Epithelial cell of prostate (primary cell): ENCODE measurements at regions not wholly inside any gene's neighbourhood (a gene's known extent, or its start where the extent isn't known, plus 50 kb on each side); places are given as distances from the start of the nearest gene placed in this dataset.

Experiments
- DNase-seq: peaks from one replicate; pipeline ENCODE4 v3.0.0-alpha.2; 2011; ENCODE audit warnings: low read depth, low spot score
- H3K27ac ChIP-seq: fragments of 450-650 bp; 2 replicates; pipeline ENCODE4 v1.5.1; 2017; ENCODE audit warnings: mild to moderate bottlenecking

- DNase-seq, result no peak
- H3K27ac ChIP-seq, result no peak overlapping the region
Observed at GRCh38 chr19:27672309-27673047, 1540.5 kb downstream of the UQCRFS1 start.

- no peak overlapping the region for H3K27ac ChIP-seq
- no peak for DNase-seq
Observed at GRCh38 chr19:27671876-27672275, 1541.1 kb downstream of the UQCRFS1 start.

DNA sequence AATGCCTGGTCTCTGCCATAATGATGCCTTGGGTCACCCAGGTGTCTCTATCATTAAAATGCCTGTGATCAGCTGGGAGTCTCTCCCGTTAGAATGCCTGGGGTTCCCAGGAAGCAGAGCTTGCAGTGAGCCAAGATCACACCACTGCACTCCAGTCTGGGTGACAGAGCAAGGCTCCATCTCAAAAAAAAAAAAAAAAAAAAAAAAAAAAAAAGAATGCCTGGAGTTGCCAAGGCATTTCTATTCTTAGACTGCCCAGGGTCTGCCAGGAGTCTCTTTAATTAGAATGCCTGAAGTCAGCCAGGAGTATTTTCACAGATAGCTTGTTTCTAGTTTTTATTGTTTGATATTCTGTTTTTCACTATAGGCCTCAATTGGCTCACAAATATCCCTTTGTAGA, 1552.5 kb downstream of the UQCRFS1 start:
- no peak for DNase-seq

GRCh38 chr19:27657271-27658051, 1555.5 kb downstream of the UQCRFS1 start:
- DNase-seq, result no peak
- H3K27ac ChIP-seq, result no peak overlapping the region

More for the DNA sequence above, 1552.5 kb downstream of the UQCRFS1 start:
- H3K27ac ChIP-seq, result no peak overlapping the region

- no peak overlapping the region for H3K27ac ChIP-seq
- no peak for DNase-seq
Observed at GRCh38 chr19:27654266-27654990, 1558.5 kb downstream of the UQCRFS1 start.

DNA sequence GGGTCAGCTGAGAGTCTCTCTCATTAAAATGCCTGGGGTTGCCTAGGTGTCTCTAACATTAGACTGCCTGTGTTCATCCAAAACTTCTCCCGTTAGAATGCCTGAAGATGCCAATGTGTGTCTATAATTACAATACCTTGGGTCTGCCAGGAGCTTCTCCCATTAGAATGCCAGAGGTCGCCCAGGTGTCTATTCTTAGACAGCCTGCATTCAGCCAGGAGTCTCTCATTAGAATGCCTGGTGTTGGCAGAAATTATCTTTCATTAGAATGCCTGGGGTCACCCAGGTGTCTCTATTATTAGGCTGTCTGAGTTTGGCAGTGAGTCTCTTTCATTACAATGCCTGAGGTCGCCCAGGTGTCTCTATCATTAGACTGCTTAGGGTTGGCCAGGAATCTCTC, 1560.2 kb downstream of the UQCRFS1 start:
- DNase-seq, result no peak
- H3K27ac ChIP-seq, result no peak overlapping the region

- no peak overlapping the region for H3K27ac ChIP-seq
- no peak for DNase-seq
Observed at GRCh38 chr19:27652281-27652680, 1560.7 kb downstream of the UQCRFS1 start.

GRCh38 chr19:27647423-27647822, 1565.5 kb downstream of the UQCRFS1 start:
- no peak for DNase-seq
- H3K27ac ChIP-seq, result no peak overlapping the region

- DNase-seq, result no peak
Observed at GRCh38 chr19:27635401-27635800, 1577.5 kb downstream of the UQCRFS1 start.

DNA sequence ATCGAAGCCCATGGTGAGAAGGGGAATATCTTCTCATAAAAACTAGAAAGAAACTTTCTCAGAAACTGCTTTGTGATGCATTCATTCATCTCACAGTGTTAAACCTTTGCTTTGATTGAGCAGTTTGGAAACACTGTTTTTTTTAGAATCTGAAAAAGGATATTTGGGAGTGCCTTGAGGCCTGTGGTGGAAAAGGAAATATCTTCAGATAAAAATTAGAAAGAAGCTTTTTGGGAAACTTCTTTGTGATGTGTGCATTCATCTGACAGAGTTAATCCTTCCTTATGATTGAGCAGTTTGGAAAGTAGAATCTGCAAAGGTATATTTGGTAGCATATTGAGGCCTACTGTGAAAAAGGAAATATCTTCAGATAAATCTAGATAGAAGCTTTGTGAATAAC, 1594.9 kb downstream of the UQCRFS1 start:
- DNase-seq, result no peak
- no peak overlapping the region for H3K27ac ChIP-seq

More at GRCh38 chr19:27635401-27635800, 1577.5 kb downstream of the UQCRFS1 start:
- no peak overlapping the region for H3K27ac ChIP-seq

- no peak overlapping the region for H3K27ac ChIP-seq
- no peak for DNase-seq
Observed at GRCh38 chr19:27580906-27581305, 1632.0 kb downstream of the UQCRFS1 start.
